CD4-positive, alpha-beta T cell (primary cell): ENCODE measurements at regions not wholly inside any gene's neighbourhood (a gene's known extent, or its start where the extent isn't known, plus 50 kb on each side); places are given as distances from the start of the nearest gene placed in this dataset.
"Not testable (repeated sequence)": the region's sequence is repeated elsewhere in the genome, so short reads cannot be mapped to it uniquely, and the experiment has no call there.

Experiments
- ATAC-seq: fragments of 200-7000 bp; cut with Tn5 transposase; one replicate; pipeline ENCODE4 v1.10.0; 2022; ENCODE audit warnings: mild to moderate bottlenecking; ENCODE audit not compliant: poor library complexity
- CTCF ChIA-PET: fragments of 350-600 bp; sonication (Branson Sonifier 250); formaldehyde crosslinking; loops from one replicate; lab custom pipeline; 2021; ENCODE audit warnings: antibody characterized with exemption, inconsistent platforms; lab: Charles Lee
- POLR2A ChIA-PET: fragments of 350-600 bp; sonication (Branson Sonifier 250); formaldehyde crosslinking; loops from one replicate; lab custom pipeline; 2021; ENCODE audit warnings: antibody characterized with exemption, inconsistent platforms; lab: Charles Lee
- DNase-seq, 14 experiments: peaks; one replicate each; pipeline ENCODE4 v3.0.0-alpha.2; 2013 to 2020; ENCODE audit warnings: mixed read lengths in 2 of 14
- H3K27ac ChIP-seq, 2 donors: one replicate each; pipeline versions ENCODE4 v1.5.1 to v1.7.0; 2013; ENCODE audit warnings: low read length in 2 of 2, low read depth in 1 of 2, mild to moderate bottlenecking in 1 of 2
- H3K27me3 ChIP-seq, 2 experiments: 1 replicate in 1 of 2; 2 replicates in 1 of 2; pipeline versions ENCODE4 v1.6.1 to v1.7.0; 2013; ENCODE audit warnings: low read length in 2 of 2, control low read depth in 1 of 2, mild to moderate bottlenecking in 1 of 2, moderate library complexity in 1 of 2; ENCODE audit not compliant: insufficient read depth in 2 of 2, control insufficient read depth in 1 of 2
- H3K36me3 ChIP-seq: one replicate; pipeline ENCODE4 v1.6.1; 2013; ENCODE audit warnings: low read length, control low read depth; ENCODE audit not compliant: insufficient read depth
- H3K4me1 ChIP-seq: one replicate; pipeline ENCODE4 v1.6.1; 2013; ENCODE audit warnings: low read length, control low read depth; ENCODE audit not compliant: insufficient read depth
- H3K4me3 ChIP-seq: one replicate; pipeline ENCODE4 v1.5.1; 2013; ENCODE audit warnings: mild to moderate bottlenecking, low read length, moderate library complexity
- H3K9me3 ChIP-seq, 2 experiments: 1 replicate in 1 of 2; 2 replicates in 1 of 2; pipeline versions ENCODE4 v1.6.1 to v1.7.0; 2013; ENCODE audit warnings: low read length in 2 of 2, mild to moderate bottlenecking in 2 of 2, control low read depth in 1 of 2, moderate library complexity in 1 of 2; ENCODE audit not compliant: control insufficient read depth in 1 of 2, insufficient read depth in 1 of 2
- H3K27ac Mint-ChIP-seq: one replicate; pipeline ENCODE4 v1.8.0; 2020; ENCODE audit warnings: mixed read lengths
- H3K27me3 Mint-ChIP-seq: one replicate; pipeline ENCODE4 v1.8.0; 2021; ENCODE audit warnings: mixed read lengths
- H3K36me3 Mint-ChIP-seq: one replicate; pipeline ENCODE4 v1.8.0; 2021; ENCODE audit warnings: low read depth, mixed read lengths
- H3K4me1 Mint-ChIP-seq: one replicate; pipeline ENCODE4 v1.8.0; 2021; ENCODE audit warnings: low read depth, mixed read lengths
- H3K4me3 Mint-ChIP-seq: one replicate; pipeline ENCODE4 v1.8.0; 2020; ENCODE audit warnings: mild to moderate bottlenecking, mixed read lengths
- H3K9me3 Mint-ChIP-seq: one replicate; pipeline ENCODE4 v1.8.0; 2020; ENCODE audit warnings: mixed read lengths
- CTCF ChIP-seq: fragments of 200-600 bp; IDR thresholded peaks from one replicate; pipeline ENCODE4 v1.8.0; 2022; ENCODE audit warnings: antibody characterized with exemption, mild to moderate bottlenecking
- intact Hi-C, 2 experiments: fragments of 100-400 bp; cut with DNase I in 1 of 2; cut with micrococcal nuclease in 1 of 2; formaldehyde crosslinking; loops; one replicate each; pipeline versions ENCODE4 v1.15.1 to v1.9.0; 2023 to 2025; cut with DNase I, micrococcal nuclease

- Mint-ChIP-seq H3K4me1 (no peaks in the 10 kb centered on the region), H3K27me3 (no peaks in the 10 kb centered on the region), H3K4me3 (no peak overlapping the region), H3K27ac (no peak overlapping the region), H3K36me3 (no peaks in the 10 kb centered on the region), H3K9me3 (peaks cover 2% of the 10 kb centered on the region)
- POLR2A ChIA-PET, result no interaction called here
- CTCF ChIA-PET, result no interaction called here
- intact Hi-C loops, result no loop called here
- Histone ChIP-seq H3K4me3 (no peak overlapping the region), H3K27ac (no peak overlapping the region), H3K36me3 (no peaks in the 10 kb centered on the region), H3K27me3 (no peaks in the 10 kb centered on the region), H3K9me3 (no peaks in the 10 kb centered on the region), H3K4me1 (no peaks in the 10 kb centered on the region)
- DNase-seq (no peak), ATAC-seq (no peak)
- no peak for TF ChIP-seq CTCF
These were observed 586.5 kb upstream of the SLC8A1 start for GRCh38 chr2:41038408-41038807.

- H3K27ac Mint-ChIP-seq, DNase-seq, H3K4me3 ChIP-seq, CTCF ChIA-PET, ATAC-seq, H3K36me3 Mint-ChIP-seq, POLR2A ChIA-PET, H3K4me3 Mint-ChIP-seq, intact Hi-C loops, H3K27ac ChIP-seq, H3K9me3 ChIP-seq, H3K27me3 ChIP-seq, H3K4me1 Mint-ChIP-seq, H3K4me1 ChIP-seq, H3K9me3 Mint-ChIP-seq, H3K36me3 ChIP-seq, H3K27me3 Mint-ChIP-seq: not testable (repeated sequence)
These were observed 587.9 kb upstream of the SLC8A1 start for GRCh38 chr2:41039750-41040149.

GRCh38 chr2:41040782-41041520 lies 589.1 kb upstream of the SLC8A1 start:
- Histone ChIP-seq H3K27ac (no peak overlapping the region), H3K4me3 (no peak overlapping the region), H3K27me3 (no peaks in the 10 kb centered on the region), H3K9me3 (peaks cover 0 to 8% of the 10 kb centered on the region in 2 experiments), H3K36me3 (no peaks in the 10 kb centered on the region), H3K4me1 (no peaks in the 10 kb centered on the region)
- ATAC-seq, result no peak
- no peak for DNase-seq
- intact Hi-C loops, result no loop called here
- Mint-ChIP-seq H3K4me3 (no peak overlapping the region), H3K36me3 (no peaks in the 10 kb centered on the region), H3K27ac (no peak overlapping the region), H3K4me1 (no peaks in the 10 kb centered on the region), H3K9me3 (no peaks in the 10 kb centered on the region), H3K27me3 (no peaks in the 10 kb centered on the region)
- POLR2A ChIA-PET, result no interaction called here
- CTCF ChIA-PET, result interaction anchor here (1.1 kb wide), 1 partner anchor 9 kb away, joined by 4 read pairs; no protein-coding TSS in a partner anchor
- TF ChIP-seq CTCF, result no peak

GRCh38 chr2:41042343-41042742 lies 590.5 kb upstream of the SLC8A1 start:
- TF ChIP-seq CTCF, result no peak
- Mint-ChIP-seq H3K27me3 (no peaks in the 10 kb centered on the region), H3K36me3 (no peaks in the 10 kb centered on the region), H3K27ac (no peak overlapping the region), H3K4me1 (no peaks in the 10 kb centered on the region), H3K4me3 (no peak overlapping the region), H3K9me3 (no peaks in the 10 kb centered on the region)
- no peak overlapping the region for H3K4me3 ChIP-seq
- ChIA-PET POLR2A (no interaction called here), CTCF (no interaction called here)
- DNase-seq, result no peak
- ATAC-seq, result no peak
- H3K4me1 ChIP-seq, result no peaks in the 10 kb centered on the region
- peaks cover 0 to 8% of the 10 kb centered on the region in 2 experiments for H3K9me3 ChIP-seq
- no peaks in the 10 kb centered on the region for H3K27me3 ChIP-seq
- H3K36me3 ChIP-seq, result no peaks in the 10 kb centered on the region
- intact Hi-C loops, result no loop called here
- H3K27ac ChIP-seq, result no peak overlapping the region
